HepG2 (cell line): ENCODE measurements at regions not wholly inside any gene's neighbourhood (a gene's known extent, or its start where the extent isn't known, plus 50 kb on each side); places are given as distances from the start of the nearest gene placed in this dataset.

Experiments
- ATAC-seq: fragments of 200-7000 bp; cut with Tn5 transposase; 3 replicates; pipeline ENCODE4 v1.9.1; 2020; ENCODE audit warnings: mild to moderate bottlenecking, moderate library complexity
- BruUV-seq: library from RNA; stranded (reverse); fragments of 400-500 nt; replicated peaks from 2 replicates; lab custom pipeline; 2021; lab: Mats Ljungman, UMichigan
- CTCF ChIA-PET: fragments of 300-600 bp; formaldehyde crosslinking; extraction: SDS; loops from one replicate; lab custom pipeline; 2021; ENCODE audit warnings: low total read pairs, inconsistent platforms, low intra/inter-chr PET ratio; lab: Yijun Ruan, JAX
- POLR2A ChIA-PET: fragments of 350-600 bp; sonication (Branson Sonifier 250); formaldehyde crosslinking; loops from one replicate; lab custom pipeline; 2020; ENCODE audit warnings: antibody characterized with exemption, inconsistent platforms; lab: Yijun Ruan, JAX
- DNase-seq: peaks from one replicate; pipeline ENCODE4 v3.0.0-alpha.2; 2015; ENCODE audit warnings: low spot score
- FAIRE-seq: peaks from 3 replicates; lab custom pipeline; 2011; peaks lifted over from hg19 to GRCh38; lab: Jason Lieb, UNC
- H2AFZ ChIP-seq: one replicate; pipeline ENCODE4 v1.6.1; 2011; ENCODE audit warnings: low read length, inconsistent platforms
- H3K27ac ChIP-seq: fragments of 300-600 bp; 3 replicates; pipeline ENCODE4 v1.8.0; 2011; ENCODE audit warnings: mixed run types, mild to moderate bottlenecking, mixed read lengths, low read length, inconsistent platforms; ENCODE audit not compliant: insufficient read depth; ENCODE audit errors: extremely low read length
- H3K27me3 ChIP-seq, 2 experiments: fragments of 200-600 bp in 1 of 2; 2 replicates in 1 of 2; 3 replicates in 1 of 2; pipeline versions ENCODE4 v1.6.0 to v1.8.0; 2011; ENCODE audit warnings: low read length in 2 of 2, mild to moderate bottlenecking in 2 of 2, moderate library complexity in 2 of 2, inconsistent platforms in 1 of 2; ENCODE audit not compliant: insufficient read depth in 2 of 2, control insufficient read depth in 1 of 2
- H3K36me3 ChIP-seq, 2 experiments: fragments of 200-600 bp in 1 of 2; replicated peaks in 1 of 2; 2 replicates in 1 of 2; 3 replicates in 1 of 2; pipeline versions ENCODE4 v1.5.1 to v1.8.0; 2011; ENCODE audit warnings: low read length in 2 of 2, inconsistent platforms in 1 of 2; ENCODE audit not compliant: insufficient read depth in 2 of 2, control insufficient read depth in 1 of 2
- H3K4me1 ChIP-seq: 2 replicates; pipeline ENCODE4 v1.5.1; 2012; ENCODE audit warnings: low read length, inconsistent platforms; ENCODE audit not compliant: insufficient read depth
- H3K4me2 ChIP-seq: 2 replicates; pipeline ENCODE4 v1.6.0; 2011; ENCODE audit warnings: low read depth, low read length, inconsistent platforms
- H3K4me3 ChIP-seq, 3 experiments: fragments of 200-600 bp in 1 of 3; sonication (generic), shearing (Covaris generic) in 1 of 3; replicated peaks in 1 of 3; 2 replicates each; pipeline ENCODE4 v1.5.1; 2011 to 2016; ENCODE audit warnings: low read length in 3 of 3, inconsistent platforms in 2 of 3, low read depth in 2 of 3, mild to moderate bottlenecking in 2 of 3, control low read depth in 1 of 3, mixed read lengths in 1 of 3; ENCODE audit not compliant: insufficient read depth in 1 of 3
- H3K79me2 ChIP-seq: one replicate; pipeline ENCODE4 v1.6.1; 2011; ENCODE audit warnings: low read length, inconsistent platforms; ENCODE audit not compliant: insufficient read depth
- H3K9ac ChIP-seq: 2 replicates; pipeline ENCODE4 v1.6.0; 2011; ENCODE audit warnings: mild to moderate bottlenecking, low read depth, low read length, inconsistent platforms; ENCODE audit not compliant: insufficient read depth
- H3K9me3 ChIP-seq: 2 replicates; pipeline ENCODE4 v1.5.1; 2012; ENCODE audit warnings: mild to moderate bottlenecking, low read length
- H4K20me1 ChIP-seq: 2 replicates; pipeline ENCODE4 v1.6.0; 2011; ENCODE audit warnings: inconsistent platforms, mild to moderate bottlenecking, low read length, moderate library complexity; ENCODE audit not compliant: insufficient read depth
- ARNT2 ChIP-seq: sonication (generic); formaldehyde crosslinking; IDR thresholded peaks from 2 replicates; pipeline ENCODE4 v1.8.0; 2022; ENCODE audit warnings: mild to moderate bottlenecking, low read depth, missing genetic modification reagents, moderate library complexity
- HNF4G ChIP-seq, 2 experiments: sonication (generic) in 1 of 2; formaldehyde crosslinking in 1 of 2; IDR thresholded peaks; 2 replicates each; pipeline versions ENCODE4 v1.4.0 to v1.6.1; 2011 to 2020; ENCODE audit warnings: borderline replicate concordance in 2 of 2, low read depth in 2 of 2, mild to moderate bottlenecking in 2 of 2, low read length in 1 of 2, missing genetic modification reagents in 1 of 2, moderate library complexity in 1 of 2
- HOXA3 ChIP-seq: sonication (generic); formaldehyde crosslinking; IDR thresholded peaks from 2 replicates; pipeline ENCODE4 v1.5.0; 2020; ENCODE audit warnings: missing genetic modification reagents
- JDP2 ChIP-seq: sonication (generic); formaldehyde crosslinking; IDR thresholded peaks from 2 replicates; pipeline ENCODE4 v1.8.1; 2022; ENCODE audit warnings: missing genetic modification reagents, borderline replicate concordance
- KDM4B ChIP-seq: sonication (generic); formaldehyde crosslinking; IDR thresholded peaks from 2 replicates; pipeline ENCODE4 v1.4.0; 2020; ENCODE audit warnings: missing genetic modification reagents
- POLR2A ChIP-seq, 2 experiments: IDR thresholded peaks; 2 replicates each; pipeline ENCODE4 v1.6.1; 2011; ENCODE audit warnings: low read depth in 2 of 2, low read length in 2 of 2, mild to moderate bottlenecking in 1 of 2, moderate library complexity in 1 of 2; ENCODE audit not compliant: insufficient read depth in 1 of 2
- SRF ChIP-seq: IDR thresholded peaks from 2 replicates; pipeline ENCODE4 v1.6.1; 2011; ENCODE audit warnings: mild to moderate bottlenecking, low read depth, low read length, moderate library complexity
- WIZ ChIP-seq: sonication (generic); formaldehyde crosslinking; IDR thresholded peaks from 2 replicates; pipeline ENCODE4 v1.5.1; 2020; ENCODE audit warnings: mild to moderate bottlenecking, missing genetic modification reagents
- ZNF563 ChIP-seq: sonication (generic); formaldehyde crosslinking; IDR thresholded peaks from 2 replicates; pipeline ENCODE4 v1.8.0; 2022; ENCODE audit warnings: mild to moderate bottlenecking, moderate library complexity, missing genetic modification reagents
- WGBS: methylation state at CpG from one replicate; pipeline ENCODE4 v1.1.6; 2017; ENCODE audit warnings: low lambda C conversion rate; 5-methylcytosine and 5-hydroxymethylcytosine counted together
- in situ Hi-C: cut with HindIII; loops from 2 replicates; pipeline ENCODE4 v1.10.0; 2017; ENCODE audit warnings: low pct_unique_long_range_greater_than_20kb; ENCODE audit not compliant: extremely low pct_ligation_motif_present
- intact Hi-C: fragments of 100-400 bp; cut with micrococcal nuclease; formaldehyde crosslinking; loops from one replicate; pipeline ENCODE4 v1.10.0; 2022; ENCODE audit not compliant: unreplicated experiment
- TF ChIP-seq, protein P1 (sequence below): sonication (generic); formaldehyde crosslinking; IDR thresholded peaks from 2 replicates; pipeline ENCODE4 v1.8.0; 2022; ENCODE audit warnings: mild to moderate bottlenecking, missing genetic modification reagents; ENCODE audit not compliant: insufficient replicate concordance

DNA sequence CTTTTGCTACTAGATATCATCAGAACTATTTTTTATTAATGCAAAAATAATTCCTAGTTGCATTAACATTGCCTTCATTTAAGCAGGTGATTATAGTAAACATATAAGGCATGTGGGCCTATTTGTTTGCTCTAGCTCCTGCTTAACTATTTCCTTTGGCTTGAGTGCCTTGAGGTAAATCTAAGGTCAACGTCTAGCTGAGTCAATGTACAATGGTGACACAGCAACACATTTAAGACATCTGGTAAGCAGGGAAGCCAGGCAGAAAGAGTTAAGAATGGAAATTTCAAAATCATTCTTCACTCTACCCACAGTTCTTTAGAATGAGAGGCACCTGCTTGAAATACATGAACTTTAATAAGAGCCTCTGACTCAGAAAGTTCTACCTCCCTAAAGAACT is 111.9 kb upstream of the FST start:
- FAIRE-seq (no peak), ATAC-seq (no peak), DNase-seq (no peak)
- no peaks in the 10 kb centered on the region for H3K9me3 ChIP-seq
- no peak overlapping the region for H3K4me3 ChIP-seq
- H3K27ac ChIP-seq, result no peak overlapping the region
- no peak overlapping the region for H3K9ac ChIP-seq
- ChIA-PET POLR2A (no interaction called here), CTCF (no interaction called here)
- intact Hi-C loops (no loop called here), in situ Hi-C loops (no loop called here)
- H3K36me3 ChIP-seq, result no peaks in the 10 kb centered on the region
- no peaks in the 10 kb centered on the region for H3K4me1 ChIP-seq
- H3K4me2 ChIP-seq, result no peak overlapping the region
- TF ChIP-seq HOXA3 (CRISPR knock-in tag) (no peak), WIZ (CRISPR knock-in tag) (no peak), POLR2A (IDR thresholded peaks at IDR 0.05; ENCODE audit: insufficient read depth in 1 of 2, low read depth in 2 of 2, low read length in 2 of 2) (no peak), ZNF563 (CRISPR knock-in tag) (no peak), ARNT2 (no peak), HNF4G (IDR thresholded peaks at IDR 0.05; ENCODE audit: borderline replicate concordance, low read depth, low read length) (no peak), HNF4G (CRISPR knock-in tag; IDR thresholded peaks at IDR 0.05; ENCODE audit: borderline replicate concordance, low read depth) (no peak), KDM4B (CRISPR knock-in tag) (no peak), JDP2 (CRISPR knock-in tag) (no peak), SRF (no peak)
- TF ChIP-seq, protein P1, sequence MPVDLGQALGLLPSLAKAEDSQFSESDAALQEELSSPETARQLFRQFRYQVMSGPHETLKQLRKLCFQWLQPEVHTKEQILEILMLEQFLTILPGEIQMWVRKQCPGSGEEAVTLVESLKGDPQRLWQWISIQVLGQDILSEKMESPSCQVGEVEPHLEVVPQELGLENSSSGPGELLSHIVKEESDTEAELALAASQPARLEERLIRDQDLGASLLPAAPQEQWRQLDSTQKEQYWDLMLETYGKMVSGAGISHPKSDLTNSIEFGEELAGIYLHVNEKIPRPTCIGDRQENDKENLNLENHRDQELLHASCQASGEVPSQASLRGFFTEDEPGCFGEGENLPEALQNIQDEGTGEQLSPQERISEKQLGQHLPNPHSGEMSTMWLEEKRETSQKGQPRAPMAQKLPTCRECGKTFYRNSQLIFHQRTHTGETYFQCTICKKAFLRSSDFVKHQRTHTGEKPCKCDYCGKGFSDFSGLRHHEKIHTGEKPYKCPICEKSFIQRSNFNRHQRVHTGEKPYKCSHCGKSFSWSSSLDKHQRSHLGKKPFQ, result no peak
- BruUV-seq, result no TSS peak
- H2AFZ ChIP-seq, result no peak overlapping the region
- H3K79me2 ChIP-seq, result no peaks in the 10 kb centered on the region
- WGBS, result 0% methylated on average over 1 of the region's 1 CpG
- no peaks in the 10 kb centered on the region for H4K20me1 ChIP-seq
- no peaks in the 10 kb centered on the region for H3K27me3 ChIP-seq
